Loucy (cell line): ENCODE measurements at regions not wholly inside any gene's neighbourhood (a gene's known extent, or its start where the extent isn't known, plus 50 kb on each side); places are given as distances from the start of the nearest gene placed in this dataset.
A peak's percentile ranks its signal among the peaks of the same experiment; 100 is the strongest.

ENCODE experiments used
- H2AFZ ChIP-seq: fragments of 200-600 bp; sonication (generic); 2 replicates; pipeline ENCODE4 v1.6.0; 2016; ENCODE audit warnings: antibody characterized with exemption, mild to moderate bottlenecking, low read length, moderate library complexity
- H3F3A ChIP-seq: fragments of 200-600 bp; 2 replicates; pipeline ENCODE4 v1.6.0; 2016; ENCODE audit warnings: antibody characterized with exemption, low read depth, mild to moderate bottlenecking
- H3K27me3 ChIP-seq: fragments of 200-600 bp; sonication (generic); 2 replicates; pipeline ENCODE4 v1.6.1; 2014; ENCODE audit warnings: low read length, mild to moderate bottlenecking; ENCODE audit not compliant: insufficient read depth, poor library complexity, severe bottlenecking
- H3K36me3 ChIP-seq: fragments of 200-600 bp; sonication (generic); 2 replicates; pipeline ENCODE4 v1.6.1; 2016; ENCODE audit warnings: low read length; ENCODE audit not compliant: insufficient read depth
- H3K4me1 ChIP-seq: fragments of 200-600 bp; sonication (generic); 2 replicates; pipeline ENCODE4 v1.5.1; 2014; ENCODE audit warnings: low read length, mild to moderate bottlenecking; ENCODE audit not compliant: insufficient read depth, poor library complexity, severe bottlenecking
- H3K4me2 ChIP-seq: fragments of 200-600 bp; sonication (generic); 2 replicates; pipeline ENCODE4 v1.6.0; 2014; ENCODE audit warnings: antibody characterized with exemption, low read length, low read depth, mild to moderate bottlenecking; ENCODE audit not compliant: poor library complexity, severe bottlenecking
- H3K4me3 ChIP-seq: fragments of 200-600 bp; sonication (generic); 2 replicates; pipeline ENCODE4 v1.5.1; 2014; ENCODE audit warnings: low read length, mild to moderate bottlenecking, mixed read lengths; ENCODE audit not compliant: poor library complexity, severe bottlenecking
- H3K79me2 ChIP-seq: fragments of 200-600 bp; sonication (generic); 2 replicates; pipeline ENCODE4 v1.6.1; 2014; ENCODE audit warnings: low read length; ENCODE audit not compliant: insufficient read depth
- H3K9ac ChIP-seq: fragments of 200-600 bp; sonication (generic); 2 replicates; pipeline ENCODE4 v1.6.0; 2014; ENCODE audit warnings: mild to moderate bottlenecking, low read depth, low read length, moderate library complexity; ENCODE audit not compliant: poor library complexity, severe bottlenecking
- H3K9me2 ChIP-seq: fragments of 200-600 bp; sonication (generic); replicated peaks from 2 replicates; pipeline ENCODE4 v1.6.1; 2016; ENCODE audit warnings: low read depth, low read length, mixed read lengths
- H3K9me3 ChIP-seq: fragments of 200-600 bp; sonication (generic); 2 replicates; pipeline ENCODE4 v1.6.1; 2014; ENCODE audit warnings: mild to moderate bottlenecking, antibody characterized with exemption, low read length, low read depth; ENCODE audit not compliant: insufficient read depth
- H4K20me1 ChIP-seq: fragments of 200-600 bp; sonication (generic); 2 replicates; pipeline ENCODE4 v1.6.0; 2014; ENCODE audit warnings: antibody characterized with exemption, low read length, mild to moderate bottlenecking; ENCODE audit not compliant: insufficient read depth, poor library complexity, severe bottlenecking
- EZH2phosphoT487 ChIP-seq: fragments of 200-600 bp; IDR thresholded peaks from 2 replicates; pipeline ENCODE4 v1.6.1; 2018; ENCODE audit warnings: antibody characterized with exemption, mild to moderate bottlenecking, moderate library complexity, borderline replicate concordance
- TF ChIP-seq, protein P1 (sequence below): fragments of 200-600 bp; sonication (generic); conservative IDR thresholded peaks from 2 replicates; pipeline ENCODE4 v1.5.1; 2014; ENCODE audit warnings: mild to moderate bottlenecking, antibody characterized with exemption, low read length

DNA sequence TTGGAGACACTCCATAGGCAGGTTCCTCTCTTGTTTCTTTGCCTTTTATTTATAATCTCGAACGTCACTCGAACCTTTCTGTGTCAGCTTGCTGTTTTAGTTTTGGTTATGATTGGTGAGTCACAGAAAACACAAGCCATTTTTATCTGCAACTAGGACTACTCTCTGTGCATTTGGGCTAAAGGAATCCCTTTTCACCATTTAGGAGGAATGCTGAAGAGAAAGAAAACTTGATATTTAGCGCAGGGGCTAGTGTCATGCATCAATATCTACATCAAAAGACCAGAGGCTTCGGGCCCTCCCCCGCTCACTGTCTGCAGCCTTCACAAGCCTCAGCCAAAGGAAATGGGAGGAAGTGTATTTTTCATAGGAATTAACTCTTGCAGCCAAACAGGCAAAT, 507.8 kb upstream of the CITED2 start:
- Histone ChIP-seq H3K4me3 (no peak overlapping the region), H4K20me1 (no peaks in the 10 kb centered on the region), H3K27me3 (no peaks in the 10 kb centered on the region), H3K79me2 (no peaks in the 10 kb centered on the region), H3K4me1 (peaks cover 5% of the 10 kb centered on the region), H3K9ac (no peak overlapping the region), H3F3A (no peaks in the 10 kb centered on the region), H2AFZ (no peak overlapping the region), H3K9me3 (no peaks in the 10 kb centered on the region), H3K9me2 (no peaks in the 10 kb centered on the region), H3K4me2 (no peak overlapping the region), H3K36me3 (no peaks in the 10 kb centered on the region)
- TF ChIP-seq, protein P1, sequence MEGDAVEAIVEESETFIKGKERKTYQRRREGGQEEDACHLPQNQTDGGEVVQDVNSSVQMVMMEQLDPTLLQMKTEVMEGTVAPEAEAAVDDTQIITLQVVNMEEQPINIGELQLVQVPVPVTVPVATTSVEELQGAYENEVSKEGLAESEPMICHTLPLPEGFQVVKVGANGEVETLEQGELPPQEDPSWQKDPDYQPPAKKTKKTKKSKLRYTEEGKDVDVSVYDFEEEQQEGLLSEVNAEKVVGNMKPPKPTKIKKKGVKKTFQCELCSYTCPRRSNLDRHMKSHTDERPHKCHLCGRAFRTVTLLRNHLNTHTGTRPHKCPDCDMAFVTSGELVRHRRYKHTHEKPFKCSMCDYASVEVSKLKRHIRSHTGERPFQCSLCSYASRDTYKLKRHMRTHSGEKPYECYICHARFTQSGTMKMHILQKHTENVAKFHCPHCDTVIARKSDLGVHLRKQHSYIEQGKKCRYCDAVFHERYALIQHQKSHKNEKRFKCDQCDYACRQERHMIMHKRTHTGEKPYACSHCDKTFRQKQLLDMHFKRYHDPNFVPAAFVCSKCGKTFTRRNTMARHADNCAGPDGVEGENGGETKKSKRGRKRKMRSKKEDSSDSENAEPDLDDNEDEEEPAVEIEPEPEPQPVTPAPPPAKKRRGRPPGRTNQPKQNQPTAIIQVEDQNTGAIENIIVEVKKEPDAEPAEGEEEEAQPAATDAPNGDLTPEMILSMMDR, result no peak
- no peak for TF ChIP-seq EZH2phosphoT487

DNA sequence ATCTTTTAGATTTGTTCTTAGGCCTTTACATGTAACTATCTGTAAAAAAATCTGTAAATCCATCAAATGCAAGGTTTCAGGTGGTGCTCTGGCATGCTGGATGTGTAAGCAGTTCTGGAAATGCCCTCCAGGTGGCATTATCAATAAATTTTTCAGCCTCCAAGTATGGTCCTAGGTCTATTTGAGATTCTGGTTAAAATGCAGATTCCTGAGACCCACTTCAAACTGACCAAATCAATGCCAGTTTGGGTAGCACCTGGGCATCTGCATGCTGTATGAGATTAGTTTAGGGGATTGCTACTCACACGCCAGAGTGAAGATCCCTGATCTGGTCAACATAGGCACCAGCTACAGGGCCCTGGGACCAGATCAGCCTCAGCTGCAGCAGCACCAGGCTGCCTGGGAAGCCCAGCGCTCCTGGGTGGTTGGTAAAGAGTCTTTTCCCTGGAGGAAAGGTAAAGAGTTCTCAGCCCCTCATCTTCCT, 507.3 kb upstream of the CITED2 start:
- Histone ChIP-seq H3K9me3 (no peaks in the 10 kb centered on the region), H3K79me2 (no peaks in the 10 kb centered on the region), H3K27me3 (no peaks in the 10 kb centered on the region), H2AFZ (no peak overlapping the region), H4K20me1 (no peaks in the 10 kb centered on the region), H3K4me3 (no peak overlapping the region), H3K9ac (no peak overlapping the region), H3K4me2 (no peak overlapping the region), H3K9me2 (no peaks in the 10 kb centered on the region), H3F3A (no peaks in the 10 kb centered on the region), H3K4me1 (peaks cover 5% of the 10 kb centered on the region), H3K36me3 (no peaks in the 10 kb centered on the region)
- TF ChIP-seq, protein P1, result peak; percentile 69
- no peak for TF ChIP-seq EZH2phosphoT487

DNA sequence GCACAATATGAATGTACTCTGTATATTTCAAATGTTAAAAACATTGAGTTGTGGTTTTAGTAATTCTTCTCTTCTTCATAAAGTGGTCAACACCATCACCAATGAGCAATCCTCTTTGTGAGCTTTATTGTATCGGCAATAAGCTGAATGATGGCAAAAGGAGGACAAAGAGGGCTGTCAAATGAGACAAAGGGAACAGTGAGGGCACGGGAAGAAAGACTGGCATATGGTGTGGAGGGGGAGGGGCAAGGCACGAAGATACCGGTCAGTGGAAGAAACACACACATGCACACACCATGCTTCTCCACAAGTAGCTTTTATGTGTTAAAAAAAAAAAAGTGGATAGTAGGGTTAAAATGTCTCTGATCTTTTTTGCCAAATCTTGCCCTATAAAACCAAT, 506.8 kb upstream of the CITED2 start:
- no peak for TF ChIP-seq EZH2phosphoT487
- TF ChIP-seq, protein P1, result no peak
- no peaks in the 10 kb centered on the region for H3K27me3 ChIP-seq
- no peak overlapping the region for H3K4me2 ChIP-seq
- no peaks in the 10 kb centered on the region for H3K9me2 ChIP-seq
- no peaks in the 10 kb centered on the region for H3F3A ChIP-seq
- H3K9me3 ChIP-seq, result no peaks in the 10 kb centered on the region
- no peak overlapping the region for H2AFZ ChIP-seq
- H3K4me3 ChIP-seq, result no peak overlapping the region
- no peaks in the 10 kb centered on the region for H3K79me2 ChIP-seq
- peaks cover 5% of the 10 kb centered on the region for H3K4me1 ChIP-seq
- H3K36me3 ChIP-seq, result no peaks in the 10 kb centered on the region
- no peaks in the 10 kb centered on the region for H4K20me1 ChIP-seq
- H3K9ac ChIP-seq, result no peak overlapping the region
